Muscle layer of duodenum (tissue), 2 donors: ENCODE measurements at regions not wholly inside any gene's neighbourhood (a gene's known extent, or its start where the extent isn't known, plus 50 kb on each side); places are given as distances from the start of the nearest gene placed in this dataset.
A peak's percentile ranks its signal among the peaks of the same experiment; 100 is the strongest.

Experiments used
- H3K27ac ChIP-seq: one replicate; pipeline ENCODE4 v1.7.0; 2013; ENCODE audit warnings: mild to moderate bottlenecking, low read length
- H3K27me3 ChIP-seq: one replicate; pipeline ENCODE4 v1.7.0; 2013; ENCODE audit warnings: low read depth, mild to moderate bottlenecking, control low read depth, low read length
- H3K36me3 ChIP-seq, 2 donors: one replicate each; pipeline ENCODE4 v1.7.0; 2013; ENCODE audit warnings: low read length in 2 of 2, control low read depth in 1 of 2, mild to moderate bottlenecking in 1 of 2; ENCODE audit not compliant: insufficient read depth in 2 of 2, control insufficient read depth in 1 of 2
- H3K4me1 ChIP-seq, 2 donors: one replicate each; pipeline ENCODE4 v1.7.0; 2013; ENCODE audit warnings: low read length in 2 of 2, mild to moderate bottlenecking in 2 of 2, control low read depth in 1 of 2, moderate library complexity in 1 of 2; ENCODE audit not compliant: insufficient read depth in 2 of 2, control insufficient read depth in 1 of 2
- H3K4me3 ChIP-seq, 2 donors: one replicate each; pipeline ENCODE4 v1.7.0; 2013; ENCODE audit warnings: low read length in 2 of 2, low read depth in 1 of 2, mild to moderate bottlenecking in 1 of 2
- H3K9me3 ChIP-seq, 2 donors: one replicate each; pipeline ENCODE4 v1.7.0; 2013; ENCODE audit warnings: low read length in 2 of 2, control low read depth in 1 of 2, mild to moderate bottlenecking in 1 of 2; ENCODE audit not compliant: control insufficient read depth in 1 of 2
- donor health status: healthy.

- Histone ChIP-seq H3K9me3 (no peaks in the 10 kb centered on the region), H3K4me1 (no peaks in the 10 kb centered on the region), H3K27ac (no peak overlapping the region), H3K4me3 (no peak overlapping the region), H3K36me3 (no peaks in the 10 kb centered on the region), H3K27me3 (no peaks in the 10 kb centered on the region)
These were observed 195.2 kb downstream of the RHOU start for GRCh38 chr1:228930479-228930957.

GRCh38 chr1:228933753-228934152, 198.5 kb downstream of the RHOU start:
- H3K4me1 ChIP-seq, result peaks cover 0 to 14% of the 10 kb centered on the region in 2 donors
- no peaks in the 10 kb centered on the region for H3K9me3 ChIP-seq
- no peak overlapping the region for H3K27ac ChIP-seq
- no peak overlapping the region for H3K4me3 ChIP-seq
- no peaks in the 10 kb centered on the region for H3K27me3 ChIP-seq
- H3K36me3 ChIP-seq, result no peaks in the 10 kb centered on the region

GRCh38 chr1:228935198-228935663, 200.0 kb downstream of the RHOU start:
- H3K4me3 ChIP-seq, result no peak overlapping the region

GRCh38 chr1:228935855-228936727, 200.8 kb downstream of the RHOU start:
- H3K27ac ChIP-seq, result no peak overlapping the region
- peaks cover 0 to 14% of the 10 kb centered on the region in 2 donors for H3K4me1 ChIP-seq
- no peaks in the 10 kb centered on the region for H3K9me3 ChIP-seq
- no peak overlapping the region for H3K4me3 ChIP-seq
- no peaks in the 10 kb centered on the region for H3K36me3 ChIP-seq
- no peaks in the 10 kb centered on the region for H3K27me3 ChIP-seq

More at GRCh38 chr1:228935198-228935663, 200.0 kb downstream of the RHOU start:
- H3K9me3 ChIP-seq, result no peaks in the 10 kb centered on the region
- no peaks in the 10 kb centered on the region for H3K36me3 ChIP-seq
- H3K27me3 ChIP-seq, result no peaks in the 10 kb centered on the region
- H3K4me1 ChIP-seq, result peaks cover 0 to 14% of the 10 kb centered on the region in 2 donors
- no peak overlapping the region for H3K27ac ChIP-seq

- no peaks in the 10 kb centered on the region for H3K9me3 ChIP-seq
- H3K36me3 ChIP-seq, result no peaks in the 10 kb centered on the region
- H3K27me3 ChIP-seq, result no peaks in the 10 kb centered on the region
- H3K27ac ChIP-seq, result no peak overlapping the region
- no peak overlapping the region for H3K4me3 ChIP-seq
- H3K4me1 ChIP-seq, result peaks cover 0 to 14% of the 10 kb centered on the region in 2 donors
These were observed 201.6 kb downstream of the RHOU start for GRCh38 chr1:228936881-228937280.

- Histone ChIP-seq H3K4me1 (peaks cover 0 to 14% of the 10 kb centered on the region in 2 donors), H3K4me3 (no peak overlapping the region), H3K9me3 (no peaks in the 10 kb centered on the region), H3K36me3 (no peaks in the 10 kb centered on the region), H3K27me3 (no peaks in the 10 kb centered on the region), H3K27ac (no peak overlapping the region)
These were observed 202.1 kb downstream of the RHOU start for GRCh38 chr1:228937351-228937750.

- no peaks in the 10 kb centered on the region for H3K36me3 ChIP-seq
- no peak overlapping the region for H3K4me3 ChIP-seq
- H3K27ac ChIP-seq, result peak overlapping the region; percentile 66
- H3K4me1 ChIP-seq, result peaks cover 0 to 14% of the 10 kb centered on the region in 2 donors
- H3K27me3 ChIP-seq, result no peaks in the 10 kb centered on the region
- H3K9me3 ChIP-seq, result no peaks in the 10 kb centered on the region
These were observed 202.7 kb downstream of the RHOU start for GRCh38 chr1:228937851-228938536.

GRCh38 chr1:228938537-228938901, 203.2 kb downstream of the RHOU start:
- H3K36me3 ChIP-seq, result no peaks in the 10 kb centered on the region
- no peaks in the 10 kb centered on the region for H3K27me3 ChIP-seq
- H3K9me3 ChIP-seq, result no peaks in the 10 kb centered on the region
- peak overlapping the region; percentile 66 for H3K27ac ChIP-seq
- no peak overlapping the region for H3K4me3 ChIP-seq
- H3K4me1 ChIP-seq, result peaks cover 0 to 14% of the 10 kb centered on the region in 2 donors

- Histone ChIP-seq H3K36me3 (no peaks in the 10 kb centered on the region), H3K27me3 (no peaks in the 10 kb centered on the region), H3K9me3 (no peaks in the 10 kb centered on the region), H3K4me3 (no peak overlapping the region), H3K4me1 (peaks cover 0 to 17% of the 10 kb centered on the region in 2 donors), H3K27ac (peak overlapping the region; percentile 66)
These were observed 203.9 kb downstream of the RHOU start for GRCh38 chr1:228939001-228939691.

GRCh38 chr1:228939881-228940392, 204.7 kb downstream of the RHOU start:
- H3K36me3 ChIP-seq, result no peaks in the 10 kb centered on the region
- H3K27ac ChIP-seq, result no peak overlapping the region
- no peak overlapping the region for H3K4me3 ChIP-seq
- peaks cover 0 to 25% of the 10 kb centered on the region in 2 donors for H3K4me1 ChIP-seq
- no peaks in the 10 kb centered on the region for H3K9me3 ChIP-seq
- no peaks in the 10 kb centered on the region for H3K27me3 ChIP-seq

- no peak overlapping the region for H3K27ac ChIP-seq
- no peaks in the 10 kb centered on the region for H3K27me3 ChIP-seq
- no peaks in the 10 kb centered on the region for H3K9me3 ChIP-seq
- no peak overlapping the region for H3K4me3 ChIP-seq
- H3K36me3 ChIP-seq, result no peaks in the 10 kb centered on the region
- peaks cover 0 to 25% of the 10 kb centered on the region in 2 donors for H3K4me1 ChIP-seq
These were observed 205.2 kb downstream of the RHOU start for GRCh38 chr1:228940526-228940925.
